NCI-H748 (cell line): ENCODE measurements at regions not wholly inside any gene's neighbourhood (a gene's known extent, or its start where the extent isn't known, plus 50 kb on each side); places are given as distances from the start of the nearest gene placed in this dataset.
"Not testable (repeated sequence)": the region's sequence is repeated elsewhere in the genome, so short reads cannot be mapped to it uniquely, and the experiment has no call there.

Source experiments
- DNase-seq: peaks from one replicate; lab custom pipeline; 2025; ENCODE audit not compliant: unreplicated experiment; lab: John Stamatoyannopoulos, UW

GRCh38 chr14:35949920-35950513 is 123.9 kb downstream of the BRMS1L start:
- DNase-seq = peak; percentile 93

GRCh38 chr14:35947983-35948382 is 121.8 kb downstream of the BRMS1L start:
- not testable (repeated sequence) for DNase-seq

GRCh38 chr14:35944847-35945246 is 118.7 kb downstream of the BRMS1L start:
- DNase-seq = peak; percentile 72

- peak; percentile 52 for DNase-seq
Observed at GRCh38 chr14:35940291-35940690, 114.2 kb downstream of the BRMS1L start.

- no peak for DNase-seq
Observed at GRCh38 chr14:35938770-35939169, 112.6 kb downstream of the BRMS1L start.

GRCh38 chr14:35934499-35934898 is 108.4 kb downstream of the BRMS1L start:
- no peak for DNase-seq

- DNase-seq = peak; percentile 86
Observed at GRCh38 chr14:35932659-35933159, 106.6 kb downstream of the BRMS1L start.

- DNase-seq = no peak
Observed at GRCh38 chr14:35932136-35932535, 106.0 kb downstream of the BRMS1L start.

- no peak for DNase-seq
Observed at GRCh38 chr14:35931346-35931745, 105.2 kb downstream of the BRMS1L start.

- DNase-seq = no peak
Observed at GRCh38 chr14:35929186-35929585, 103.0 kb downstream of the BRMS1L start.

- no peak for DNase-seq
Observed at GRCh38 chr14:35927727-35928126, 101.6 kb downstream of the BRMS1L start.

- DNase-seq = no peak
Observed at GRCh38 chr14:35925319-35925718, 99.2 kb downstream of the BRMS1L start.

- not testable (repeated sequence) for DNase-seq
Observed at GRCh38 chr14:35922590-35922989, 96.5 kb downstream of the BRMS1L start.

- DNase-seq = no peak
Observed at GRCh38 chr14:35921745-35922144, 95.6 kb downstream of the BRMS1L start.
